Stimulated activated naive CD8-positive, alpha-beta T cell treated with anti-CD3 and anti-CD28 coated beads, Interleukin-15, amount 100 ng/mL, for 72 hours (primary cell): ENCODE measurements at regions not wholly inside any gene's neighbourhood (a gene's known extent, or its start where the extent isn't known, plus 50 kb on each side); places are given as distances from the start of the nearest gene placed in this dataset.
A peak's percentile ranks its signal among the peaks of the same experiment; 100 is the strongest.
"Not testable (repeated sequence)": the region's sequence is repeated elsewhere in the genome, so short reads cannot be mapped to it uniquely, and the experiment has no call there.

Experiments
- ATAC-seq: fragments of 150-1000 bp; cut with Tn5 transposase; 2 replicates; pipeline ENCODE4 v1.10.0; 2021; ENCODE audit warnings: mild to moderate bottlenecking, moderate library complexity
- DNase-seq, 2 donors: peaks; one replicate each; pipeline ENCODE4 v3.0.0; 2021 to 2022
- H3K27ac Mint-ChIP-seq, 2 donors: one replicate each; pipeline ENCODE4 v1.8.0; 2022; ENCODE audit warnings: mild to moderate bottlenecking in 2 of 2, mixed read lengths in 2 of 2, moderate library complexity in 2 of 2
- H3K27me3 Mint-ChIP-seq: one replicate; pipeline ENCODE4 v1.8.0; 2022; ENCODE audit warnings: mixed read lengths
- H3K4me1 Mint-ChIP-seq: one replicate; pipeline ENCODE4 v1.8.0; 2022; ENCODE audit warnings: mild to moderate bottlenecking, mixed read lengths
- H3K4me3 Mint-ChIP-seq, 2 donors: one replicate each; pipeline ENCODE4 v1.8.0; 2022; ENCODE audit warnings: mild to moderate bottlenecking in 2 of 2, mixed read lengths in 2 of 2, moderate library complexity in 1 of 2
- H3K9me3 Mint-ChIP-seq, 2 donors: one replicate each; pipeline ENCODE4 v1.8.0; 2022; ENCODE audit warnings: mixed read lengths in 2 of 2

DNA sequence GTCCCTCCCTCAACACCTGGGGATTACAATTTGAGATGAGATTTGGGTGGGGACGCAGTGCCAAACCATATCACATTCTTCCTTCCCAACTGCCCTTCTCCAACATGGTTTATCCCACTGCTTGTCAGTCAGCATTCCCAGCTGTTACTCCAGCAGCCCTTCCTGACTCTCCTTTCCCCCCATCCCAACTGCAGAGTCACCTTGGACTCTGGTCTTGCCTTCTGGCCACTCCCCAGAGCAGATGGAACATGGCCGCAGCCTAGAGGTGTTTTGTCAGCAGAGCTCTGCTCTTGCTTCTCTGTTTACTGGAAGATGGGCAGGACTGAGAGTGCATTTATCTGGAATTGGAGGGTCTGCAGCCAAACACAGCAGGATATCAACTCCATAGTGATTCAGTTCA lies 51.2 kb upstream of the MEX3C start:
- no peak for ATAC-seq
- peaks cover 29% of the 10 kb centered on the region for H3K27me3 Mint-ChIP-seq
- no peaks in the 10 kb centered on the region for H3K9me3 Mint-ChIP-seq
- no peak for DNase-seq
- no peak overlapping the region for H3K27ac Mint-ChIP-seq
- no peaks in the 10 kb centered on the region for H3K4me1 Mint-ChIP-seq
- H3K4me3 Mint-ChIP-seq: no peak overlapping the region

DNA sequence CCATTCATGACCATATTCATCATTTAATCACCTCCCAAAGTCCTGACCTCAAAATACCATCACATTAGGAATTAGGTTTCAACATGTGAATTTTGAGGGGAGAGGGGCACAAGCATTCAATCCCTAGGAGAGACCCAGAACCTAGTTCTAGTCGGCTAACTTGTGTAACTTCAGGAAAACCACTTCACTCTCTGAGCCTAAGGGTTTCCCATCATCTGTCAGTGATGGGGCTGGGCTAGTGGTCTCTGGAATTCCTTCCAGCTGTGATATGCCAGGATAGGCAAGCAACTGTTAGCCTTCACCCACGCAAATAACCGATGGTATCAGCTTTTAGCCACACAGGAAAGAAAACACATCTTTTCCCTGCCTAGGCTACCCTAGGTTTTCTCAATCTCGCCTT lies 52.5 kb upstream of the MEX3C start:
- Mint-ChIP-seq H3K9me3 (no peaks in the 10 kb centered on the region), H3K4me3 (no peak overlapping the region), H3K4me1 (no peaks in the 10 kb centered on the region), H3K27me3 (peaks cover 29% of the 10 kb centered on the region), H3K27ac (no peak overlapping the region)
- no peak for ATAC-seq
- no peak for DNase-seq

DNA sequence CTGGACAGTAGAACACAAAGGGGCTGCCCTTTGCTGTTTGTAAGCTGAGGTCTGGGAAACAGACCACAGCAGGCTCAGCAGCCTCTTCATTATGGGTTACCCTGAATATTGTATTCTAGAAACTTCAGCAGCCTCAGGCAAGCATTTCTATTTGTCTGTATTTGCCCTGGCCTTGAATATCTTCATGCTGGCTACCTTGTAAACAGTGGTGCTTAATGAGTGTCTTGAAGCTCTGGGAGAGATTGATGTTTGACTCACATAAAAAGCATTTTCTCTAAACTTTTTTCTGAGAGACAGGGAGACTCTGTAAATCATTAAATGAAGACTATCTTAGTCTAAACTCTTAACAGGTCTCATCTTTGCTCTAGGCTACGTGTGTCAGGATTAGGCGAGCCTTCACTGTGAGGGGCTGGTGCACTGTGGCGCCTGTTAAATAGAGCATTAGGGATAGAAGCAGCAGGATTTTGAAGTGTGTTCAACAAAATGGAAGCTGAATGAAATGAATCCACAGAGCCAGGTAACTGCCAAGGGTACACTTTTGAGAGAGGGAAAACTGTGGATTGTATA lies 53.1 kb upstream of the MEX3C start:
- no peaks in the 10 kb centered on the region for H3K9me3 Mint-ChIP-seq
- no peak for ATAC-seq

DNA sequence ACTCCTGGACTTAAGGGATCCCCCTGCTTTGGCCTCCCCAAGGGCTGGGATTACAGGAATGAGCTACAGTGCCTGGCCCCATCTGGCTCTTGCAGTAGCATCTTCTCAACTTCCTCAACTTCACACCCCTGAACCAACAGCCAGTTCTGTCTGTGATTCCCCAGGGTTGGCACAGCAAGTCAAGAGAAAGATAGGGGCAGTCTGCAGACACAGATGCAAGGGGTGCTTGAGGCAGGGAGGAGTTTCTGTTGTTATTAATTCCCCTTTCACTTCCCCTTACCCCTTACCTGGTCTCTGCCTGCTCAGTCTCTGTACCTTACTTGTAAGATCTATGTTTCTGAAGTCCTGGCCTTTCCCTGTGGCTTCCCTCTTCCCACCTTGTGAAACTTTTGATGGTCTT lies 54.1 kb upstream of the MEX3C start:
- Mint-ChIP-seq H3K27me3 (peaks cover 29% of the 10 kb centered on the region), H3K27ac (no peak overlapping the region), H3K9me3 (no peaks in the 10 kb centered on the region), H3K4me3 (no peak overlapping the region), H3K4me1 (no peaks in the 10 kb centered on the region)
- DNase-seq (no peak), ATAC-seq (no peak)

More for the DNA sequence above, 53.1 kb upstream of the MEX3C start:
- peaks cover 29% of the 10 kb centered on the region for H3K27me3 Mint-ChIP-seq
- H3K27ac Mint-ChIP-seq: no peak overlapping the region
- H3K4me1 Mint-ChIP-seq: no peaks in the 10 kb centered on the region
- H3K4me3 Mint-ChIP-seq: no peak overlapping the region
- no peak for DNase-seq

DNA sequence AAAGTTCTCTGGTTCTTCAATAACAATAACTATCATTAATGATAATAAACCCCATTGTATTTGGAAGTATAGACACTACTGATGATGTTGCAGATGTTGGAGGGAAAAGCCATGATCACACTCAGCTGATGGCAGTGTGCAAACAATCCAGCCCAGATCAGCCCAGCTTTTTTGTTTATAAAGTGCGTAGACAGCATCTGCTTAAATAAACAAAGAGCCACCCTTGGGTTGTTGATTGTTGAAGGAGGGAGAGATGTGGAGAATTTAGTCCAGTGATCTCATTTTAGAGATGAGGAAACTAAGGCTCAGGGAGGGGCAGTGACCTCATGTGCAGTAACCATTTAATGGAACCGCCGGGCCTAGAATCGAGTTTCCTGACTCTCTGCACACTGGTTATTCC lies 56.0 kb upstream of the MEX3C start:
- Mint-ChIP-seq H3K4me1 (no peaks in the 10 kb centered on the region), H3K4me3 (no peak overlapping the region), H3K27ac (no peak overlapping the region), H3K27me3 (peaks cover 23% of the 10 kb centered on the region), H3K9me3 (no peaks in the 10 kb centered on the region)
- DNase-seq: no peak
- ATAC-seq: no peak

DNA sequence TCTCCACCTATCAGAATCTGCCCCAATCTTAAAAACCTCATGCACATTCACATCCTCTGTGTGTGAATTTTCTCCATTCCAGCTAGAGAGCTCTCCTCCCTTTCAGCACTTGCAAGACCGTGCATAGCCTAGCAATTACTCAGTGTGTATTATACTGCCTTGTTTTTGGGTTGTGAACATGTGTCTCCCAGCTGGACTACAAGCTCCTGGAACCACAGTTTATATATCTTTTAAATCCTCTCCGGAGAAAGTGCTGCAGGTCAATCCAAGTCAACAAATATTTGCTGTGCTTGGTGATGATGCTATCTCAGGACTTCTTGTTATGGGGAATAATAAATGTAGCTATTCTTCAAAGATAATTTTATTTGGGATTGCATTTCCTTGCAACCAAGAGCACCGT lies 58.2 kb upstream of the MEX3C start:
- H3K4me1 Mint-ChIP-seq: no peaks in the 10 kb centered on the region
- H3K9me3 Mint-ChIP-seq: no peaks in the 10 kb centered on the region
- no peak for ATAC-seq
- H3K27me3 Mint-ChIP-seq: peaks cover 15% of the 10 kb centered on the region
- DNase-seq: no peak
- no peak overlapping the region for H3K27ac Mint-ChIP-seq
- no peak overlapping the region for H3K4me3 Mint-ChIP-seq

DNA sequence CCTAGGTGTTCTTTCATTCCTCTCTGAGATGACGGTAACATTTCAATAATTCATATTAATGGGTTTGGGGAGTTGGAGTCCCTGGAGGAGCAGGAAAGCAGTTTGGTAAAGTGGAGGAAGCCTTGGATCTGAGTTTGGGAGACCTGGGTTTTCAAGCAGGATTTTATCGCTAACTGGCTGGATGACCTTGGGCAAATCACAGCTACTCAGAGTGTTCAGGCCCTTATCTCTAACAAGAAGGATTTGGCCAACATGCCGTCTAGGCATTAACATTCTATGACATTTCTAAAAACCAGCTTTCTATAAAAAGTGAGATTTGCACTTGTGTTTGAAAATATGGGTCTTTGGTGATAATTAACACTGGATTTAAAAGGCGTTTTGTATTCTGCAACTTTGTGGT lies 59.7 kb upstream of the MEX3C start:
- Mint-ChIP-seq H3K4me1 (no peaks in the 10 kb centered on the region), H3K9me3 (no peaks in the 10 kb centered on the region), H3K4me3 (no peak overlapping the region), H3K27ac (no peak overlapping the region), H3K27me3 (peaks cover 23% of the 10 kb centered on the region)
- no peak for DNase-seq
- no peak for ATAC-seq

DNA sequence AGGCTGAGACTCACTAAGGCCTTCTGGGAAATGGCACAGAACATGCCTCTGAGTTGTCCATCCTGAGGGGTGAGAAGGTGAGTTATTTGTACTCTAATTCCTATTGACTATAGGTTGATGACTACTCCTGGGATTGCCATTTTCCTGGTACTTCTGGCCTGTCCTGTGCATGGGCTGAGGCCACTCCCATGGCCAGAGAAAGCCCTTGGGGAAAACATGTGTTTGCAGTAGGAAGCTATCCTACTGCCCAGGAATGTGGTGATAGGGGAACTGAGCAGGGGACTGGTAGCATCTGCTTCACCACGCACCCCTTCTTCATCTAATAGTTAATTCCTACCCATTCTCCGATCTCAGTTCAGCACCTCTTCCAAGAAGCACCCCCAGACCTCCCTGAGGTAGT lies 62.6 kb upstream of the MEX3C start:
- peaks cover 27% of the 10 kb centered on the region for H3K27me3 Mint-ChIP-seq
- no peak for DNase-seq
- H3K9me3 Mint-ChIP-seq: no peaks in the 10 kb centered on the region
- no peaks in the 10 kb centered on the region for H3K4me1 Mint-ChIP-seq
- peak overlapping the region in 1 of 2 donors; percentile 57 for H3K27ac Mint-ChIP-seq
- ATAC-seq: no peak
- no peak overlapping the region for H3K4me3 Mint-ChIP-seq

DNA sequence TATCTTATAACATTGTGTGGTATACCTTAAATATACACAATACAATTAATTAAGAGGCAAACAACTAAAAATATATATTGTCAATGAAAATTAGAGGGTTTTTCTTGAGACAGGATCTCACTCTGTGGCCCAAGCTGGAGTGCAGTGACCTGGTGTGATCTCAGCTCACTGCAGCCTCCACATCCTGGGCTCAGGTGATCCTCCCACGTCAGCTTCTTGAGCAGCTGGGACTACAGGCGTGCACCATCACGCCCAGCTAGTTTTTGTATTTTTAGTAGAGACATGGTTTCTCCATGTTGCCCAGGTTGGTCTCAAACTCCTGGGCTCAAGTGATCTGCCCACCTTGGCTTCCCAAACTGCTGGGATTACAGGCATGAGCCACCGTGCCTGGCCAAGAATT lies 68.6 kb upstream of the MEX3C start:
- ATAC-seq: not testable (repeated sequence)
- peaks cover 24% of the 10 kb centered on the region for H3K27me3 Mint-ChIP-seq

DNA sequence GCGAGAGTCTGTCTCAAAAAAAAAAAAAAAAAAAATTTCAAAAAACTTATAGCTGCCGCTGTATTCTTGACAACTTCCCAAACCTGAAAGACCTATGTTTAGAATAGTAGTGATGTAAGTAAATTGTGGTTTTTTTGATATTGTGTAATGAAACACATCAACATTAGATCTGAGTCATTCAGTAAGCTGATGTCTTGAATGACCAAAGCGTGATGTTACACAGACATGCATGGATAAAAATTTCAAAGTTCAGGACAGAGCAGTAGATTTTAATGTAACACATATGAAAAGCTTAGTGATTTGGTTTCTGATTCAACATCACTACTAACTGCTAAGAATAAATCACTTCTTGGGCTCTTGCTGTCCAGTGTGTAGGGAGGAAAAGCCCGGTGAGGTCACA lies 69.3 kb upstream of the MEX3C start:
- DNase-seq (no peak), ATAC-seq (peak; percentile 52)
- no peak overlapping the region for H3K27ac Mint-ChIP-seq
- peaks cover 0 to 9% of the 10 kb centered on the region in 2 donors for H3K9me3 Mint-ChIP-seq
- peaks cover 17% of the 10 kb centered on the region for H3K27me3 Mint-ChIP-seq
- no peaks in the 10 kb centered on the region for H3K4me1 Mint-ChIP-seq
- H3K4me3 Mint-ChIP-seq: no peak overlapping the region

More for the DNA sequence above, 68.6 kb upstream of the MEX3C start:
- H3K4me3 Mint-ChIP-seq, H3K4me1 Mint-ChIP-seq, H3K9me3 Mint-ChIP-seq, DNase-seq, H3K27ac Mint-ChIP-seq: not testable (repeated sequence)

DNA sequence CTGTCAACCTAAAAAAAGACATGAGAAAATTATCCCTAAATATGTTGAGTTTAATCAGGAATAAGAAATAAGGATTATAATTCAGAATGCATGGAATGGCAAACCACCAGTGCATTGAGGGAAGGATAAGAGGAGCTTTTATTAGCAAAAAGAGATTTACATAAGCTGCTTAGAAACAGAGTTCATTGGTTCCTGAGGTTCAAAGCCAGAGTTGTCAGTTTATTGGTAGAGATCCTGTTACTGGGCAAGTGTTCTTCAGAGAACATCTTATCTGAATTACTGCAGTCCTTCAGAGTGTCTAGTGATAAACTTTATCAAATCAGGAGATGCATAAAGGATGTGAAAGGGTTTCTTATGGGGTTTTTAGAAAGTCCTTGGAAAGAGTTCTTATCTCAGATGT lies 76.0 kb upstream of the MEX3C start:
- Mint-ChIP-seq H3K27me3 (peaks cover 8% of the 10 kb centered on the region), H3K27ac (no peak overlapping the region), H3K9me3 (peaks cover 0 to 13% of the 10 kb centered on the region in 2 donors), H3K4me1 (peaks cover 8% of the 10 kb centered on the region), H3K4me3 (no peak overlapping the region)
- no peak for DNase-seq
- ATAC-seq: no peak

DNA sequence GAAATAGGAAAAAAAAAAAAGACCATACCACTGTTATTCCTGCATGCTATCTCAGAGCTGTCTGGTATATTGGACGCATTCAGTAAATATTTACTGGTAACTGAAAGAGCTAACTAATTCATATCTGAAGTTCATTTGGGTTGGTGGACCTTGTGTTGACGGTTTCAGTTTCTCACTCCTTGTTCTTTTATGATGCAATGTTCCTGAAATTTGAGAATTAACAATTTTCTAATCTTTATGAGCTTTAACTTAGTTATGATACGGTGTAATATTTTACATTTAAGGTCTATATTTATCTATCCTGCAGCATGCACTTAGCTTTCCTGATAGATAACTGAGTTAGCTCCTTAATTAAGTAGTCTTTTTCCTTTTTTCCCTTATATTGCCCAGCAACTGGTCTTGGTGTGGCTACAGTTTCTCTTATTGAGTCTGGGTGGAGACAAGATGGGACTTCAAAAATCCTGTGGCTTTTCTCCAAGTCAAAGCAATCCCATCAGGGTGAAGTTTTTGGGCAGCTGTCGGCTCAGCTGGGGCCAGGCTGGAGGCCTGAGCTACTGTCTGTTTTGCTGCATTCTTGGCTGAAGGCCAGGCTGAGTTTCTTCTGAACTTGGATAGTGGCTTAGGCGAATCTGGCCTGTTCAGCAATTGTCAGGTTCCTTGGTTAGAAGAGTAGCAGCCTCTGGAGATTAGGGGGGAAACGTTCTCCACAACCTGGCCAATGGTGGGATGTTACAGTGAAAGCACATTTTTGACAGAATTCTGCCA lies 78.4 kb upstream of the MEX3C start:
- DNase-seq: no peak
- Mint-ChIP-seq H3K9me3 (peaks cover 0 to 12% of the 10 kb centered on the region in 2 donors), H3K4me3 (no peak overlapping the region), H3K4me1 (peaks cover 8% of the 10 kb centered on the region), H3K27ac (peak overlapping the region; percentile 41 to 77), H3K27me3 (peaks cover 8% of the 10 kb centered on the region)
- no peak for ATAC-seq

DNA sequence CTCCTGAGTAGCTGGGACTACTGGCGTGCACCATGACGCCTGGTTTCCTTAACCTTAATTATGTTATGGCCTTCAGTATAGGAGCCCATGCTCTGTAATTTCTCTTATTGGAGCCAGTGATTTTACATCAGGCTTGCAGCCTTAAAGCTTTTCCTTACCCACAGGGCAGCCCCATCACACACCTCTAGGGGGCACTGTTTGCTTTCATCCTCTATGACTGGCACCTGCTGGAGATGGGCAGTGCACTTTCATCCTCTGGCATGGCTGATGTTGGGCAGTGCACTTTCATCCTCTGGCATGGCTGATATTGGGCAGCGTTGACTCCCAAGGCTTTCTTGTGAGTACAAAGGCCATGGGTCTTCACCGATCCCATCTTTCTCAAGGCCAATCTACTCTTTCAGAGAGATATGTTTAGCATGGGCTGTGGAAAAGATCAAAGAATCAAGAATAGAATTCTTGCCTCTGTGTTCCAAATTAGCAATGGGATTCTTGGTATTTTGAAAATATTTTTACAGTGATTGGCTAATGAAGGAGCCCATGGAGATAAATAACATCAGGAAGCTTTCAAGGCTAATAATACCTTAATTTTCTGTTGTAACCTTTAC lies 80.7 kb upstream of the MEX3C start:
- no peak overlapping the region for H3K4me3 Mint-ChIP-seq
- DNase-seq (peak; percentile 39 to 40), ATAC-seq (peak; percentile 69)
- peaks cover 8% of the 10 kb centered on the region for H3K27me3 Mint-ChIP-seq
- H3K9me3 Mint-ChIP-seq: no peaks in the 10 kb centered on the region
- no peak overlapping the region for H3K27ac Mint-ChIP-seq
- peaks cover 8% of the 10 kb centered on the region for H3K4me1 Mint-ChIP-seq

DNA sequence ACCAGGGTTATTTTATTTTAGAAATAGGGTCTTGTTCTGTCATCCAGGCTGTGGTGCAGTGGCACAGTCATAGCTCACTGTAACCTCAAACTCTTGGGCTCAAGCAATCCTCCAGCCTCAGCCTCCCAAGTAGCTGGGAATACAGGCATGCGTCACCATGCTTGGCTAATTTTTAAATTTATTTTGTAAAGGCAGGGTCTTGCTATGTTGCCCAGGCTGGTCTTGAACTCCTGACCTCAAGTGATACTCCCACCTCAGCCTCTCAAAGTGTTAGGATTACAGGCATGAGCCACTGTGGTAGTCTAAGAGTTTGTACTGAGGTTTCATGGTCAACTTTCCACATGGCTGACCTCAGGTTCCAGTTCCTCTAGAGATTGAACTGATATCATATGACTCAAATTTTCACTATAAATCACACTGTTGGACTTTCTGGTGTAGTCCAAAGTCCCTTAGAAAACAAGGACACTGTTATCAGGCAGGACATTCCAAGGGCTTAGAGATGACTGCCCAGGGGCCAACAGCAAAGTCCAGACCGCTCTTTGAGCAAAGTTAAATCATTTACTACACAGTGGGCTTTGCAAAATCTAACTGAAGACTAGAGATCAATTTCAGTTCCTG lies 82.0 kb upstream of the MEX3C start:
- no peak overlapping the region for H3K27ac Mint-ChIP-seq
- no peak for ATAC-seq
- no peaks in the 10 kb centered on the region for H3K9me3 Mint-ChIP-seq
- H3K4me3 Mint-ChIP-seq: no peak overlapping the region
- DNase-seq: no peak
- peaks cover 8% of the 10 kb centered on the region for H3K27me3 Mint-ChIP-seq
- H3K4me1 Mint-ChIP-seq: peaks cover 8% of the 10 kb centered on the region

DNA sequence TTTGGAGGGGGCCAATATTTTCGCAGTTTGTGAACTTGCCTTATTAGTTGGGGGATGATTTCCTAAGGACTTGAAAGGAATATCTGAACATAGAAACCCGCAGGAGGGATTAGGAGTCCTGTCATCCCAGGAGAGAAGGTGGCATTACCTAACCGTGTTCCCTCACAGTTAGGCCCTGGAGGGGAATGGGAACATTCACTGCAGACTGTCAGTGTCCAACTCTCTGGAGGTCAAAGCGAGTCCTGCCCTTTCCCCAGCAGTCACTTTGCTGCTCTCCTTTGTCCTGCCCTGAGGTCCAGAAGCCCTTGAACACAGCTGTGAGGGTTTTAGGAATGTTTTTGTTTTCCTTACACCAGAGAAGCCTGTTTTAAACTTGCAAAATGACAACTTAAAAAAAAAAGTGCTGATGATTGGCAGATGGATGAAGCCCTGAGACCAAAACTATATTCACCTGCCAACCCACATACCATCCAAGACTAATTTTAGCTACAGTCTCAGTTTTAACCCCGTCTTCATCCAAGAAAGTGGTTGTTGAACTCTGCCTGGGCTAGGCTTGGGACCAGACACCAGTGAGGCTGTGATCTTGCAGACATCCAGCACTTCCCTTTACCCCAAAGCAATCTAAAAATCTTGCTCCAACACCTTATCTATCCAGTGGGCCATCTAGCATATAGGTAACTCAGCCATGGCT lies 90.5 kb upstream of the MEX3C start:
- H3K4me3 Mint-ChIP-seq: no peak overlapping the region
- H3K4me1 Mint-ChIP-seq: no peaks in the 10 kb centered on the region
- no peak for ATAC-seq
- peaks cover 12% of the 10 kb centered on the region for H3K27me3 Mint-ChIP-seq
- H3K27ac Mint-ChIP-seq: no peak overlapping the region
- peaks cover 4 to 20% of the 10 kb centered on the region in 2 donors for H3K9me3 Mint-ChIP-seq
- DNase-seq: no peak
